Caco-2 (cell line): ENCODE measurements at regions not wholly inside any gene's neighbourhood (a gene's known extent, or its start where the extent isn't known, plus 50 kb on each side); places are given as distances from the start of the nearest gene placed in this dataset.

Experiments used
- BruUV-seq: library from RNA; stranded (reverse); fragments of 400-500 nt; replicated peaks from 2 replicates; lab custom pipeline; 2021; lab: Mats Ljungman, UMichigan
- CTCF ChIA-PET: fragments of 300-600 bp; sonication (Branson Sonifier 250); formaldehyde crosslinking; loops from one replicate; lab custom pipeline; 2022; ENCODE audit warnings: antibody characterized with exemption; lab: Charles Lee
- POLR2A ChIA-PET: fragments of 300-600 bp; sonication (Branson Sonifier 250); formaldehyde crosslinking; loops from one replicate; lab custom pipeline; 2022; ENCODE audit warnings: antibody characterized with exemption; lab: Charles Lee
- DNase-seq, 2 experiments: peaks; one replicate each; pipeline versions ENCODE4 v3.0.0 to v3.0.0-alpha.2; 2020 to 2022
- H3K27me3 ChIP-seq: replicated peaks from 2 replicates; pipeline ENCODE4 v1.6.0; 2011; ENCODE audit warnings: low read length; ENCODE audit not compliant: control insufficient read depth, insufficient read depth
- H3K36me3 ChIP-seq: 2 replicates; pipeline ENCODE4 v1.5.1; 2011; ENCODE audit warnings: low read length; ENCODE audit not compliant: control insufficient read depth, insufficient read depth
- H3K4me1 ChIP-seq: fragments of 250-450 bp; sonication (Bioruptor Pico); 2 replicates; pipeline ENCODE4 v1.5.1; 2020; ENCODE audit warnings: mild to moderate bottlenecking
- H3K4me3 ChIP-seq: 2 replicates; pipeline ENCODE4 v1.5.1; 2011; ENCODE audit warnings: low read depth, mild to moderate bottlenecking, control low read depth, low read length
- H3K9me3 ChIP-seq: fragments of 250-450 bp; sonication (Bioruptor Pico); 2 replicates; pipeline ENCODE4 v1.5.1; 2020; ENCODE audit warnings: mild to moderate bottlenecking, moderate library complexity
- H3K27ac Mint-ChIP-seq: one replicate; pipeline ENCODE4 v1.8.0; 2022; ENCODE audit warnings: mixed read lengths; ENCODE audit not compliant: unreplicated experiment
- H3K27me3 Mint-ChIP-seq: one replicate; pipeline ENCODE4 v1.8.0; 2022; ENCODE audit warnings: mixed read lengths; ENCODE audit not compliant: insufficient read depth, unreplicated experiment
- H3K36me3 Mint-ChIP-seq: one replicate; pipeline ENCODE4 v1.8.0; 2022; ENCODE audit warnings: mild to moderate bottlenecking, mixed read lengths; ENCODE audit not compliant: insufficient read depth, unreplicated experiment
- H3K4me1 Mint-ChIP-seq: one replicate; pipeline ENCODE4 v1.8.0; 2022; ENCODE audit warnings: low read depth, mixed read lengths; ENCODE audit not compliant: unreplicated experiment
- H3K4me3 Mint-ChIP-seq: one replicate; pipeline ENCODE4 v1.8.0; 2022; ENCODE audit warnings: mild to moderate bottlenecking, moderate library complexity, mixed read lengths; ENCODE audit not compliant: unreplicated experiment
- H3K9me3 Mint-ChIP-seq: one replicate; pipeline ENCODE4 v1.8.0; 2022; ENCODE audit warnings: mixed read lengths; ENCODE audit not compliant: unreplicated experiment
- CTCF ChIP-seq, 2 experiments: fragments of 200-600 bp in 1 of 2; IDR thresholded peaks; 1 replicate in 1 of 2; 2 replicates in 1 of 2; pipeline versions ENCODE4 v1.5.1 to v1.8.0; 2011 to 2022; ENCODE audit warnings: antibody characterized with exemption in 1 of 2, control low read depth in 1 of 2, inconsistent platforms in 1 of 2, low read depth in 1 of 2, low read length in 1 of 2, mild to moderate bottlenecking in 1 of 2, moderate library complexity in 1 of 2; ENCODE audit not compliant: insufficient read depth in 1 of 2, severe bottlenecking in 1 of 2, unreplicated experiment in 1 of 2
- intact Hi-C: fragments of 100-400 bp; cut with micrococcal nuclease; formaldehyde crosslinking; loops from one replicate; pipeline ENCODE4 v1.10.0; 2022; ENCODE audit not compliant: unreplicated experiment

GRCh38 chr9:26516773-26517343, 375.7 kb downstream of the CAAP1 start:
- no peak overlapping the region for H3K4me3 ChIP-seq
- Mint-ChIP-seq H3K36me3 (no peaks in the 10 kb centered on the region), H3K9me3 (no peaks in the 10 kb centered on the region), H3K27me3 (no peaks in the 10 kb centered on the region), H3K27ac (no peak overlapping the region), H3K4me3 (no peak overlapping the region), H3K4me1 (no peaks in the 10 kb centered on the region)
- ChIA-PET POLR2A (no interaction called here), CTCF (no interaction called here)
- H3K9me3 ChIP-seq, result no peaks in the 10 kb centered on the region
- no TSS peak for BruUV-seq
- H3K27me3 ChIP-seq, result no peaks in the 10 kb centered on the region
- intact Hi-C loops, result no loop called here
- H3K4me1 ChIP-seq, result no peaks in the 10 kb centered on the region
- no peaks in the 10 kb centered on the region for H3K36me3 ChIP-seq
- no peak for TF ChIP-seq CTCF (IDR thresholded peaks at IDR 0.05; ENCODE audit: insufficient read depth in 1 of 2, low read depth in 1 of 2, low read length in 1 of 2, severe bottlenecking in 1 of 2, unreplicated experiment in 1 of 2)
- DNase-seq, result no peak

GRCh38 chr9:26513730-26514129, 378.9 kb downstream of the CAAP1 start:
- no peak for DNase-seq
- no peaks in the 10 kb centered on the region for H3K27me3 Mint-ChIP-seq
- BruUV-seq, result no TSS peak
- Histone ChIP-seq H3K4me1 (no peaks in the 10 kb centered on the region), H3K4me3 (no peak overlapping the region), H3K9me3 (no peaks in the 10 kb centered on the region), H3K27me3 (no peaks in the 10 kb centered on the region), H3K36me3 (no peaks in the 10 kb centered on the region)
- H3K4me1 Mint-ChIP-seq, result no peaks in the 10 kb centered on the region
- no peak overlapping the region for H3K27ac Mint-ChIP-seq
- no peaks in the 10 kb centered on the region for H3K36me3 Mint-ChIP-seq
- POLR2A ChIA-PET, result no interaction called here
- H3K4me3 Mint-ChIP-seq, result no peak overlapping the region
- H3K9me3 Mint-ChIP-seq, result no peaks in the 10 kb centered on the region
- CTCF ChIA-PET, result no interaction called here
- TF ChIP-seq CTCF (IDR thresholded peaks at IDR 0.05; ENCODE audit: insufficient read depth in 1 of 2, low read depth in 1 of 2, low read length in 1 of 2, severe bottlenecking in 1 of 2, unreplicated experiment in 1 of 2), result no peak
- intact Hi-C loops, result no loop called here

GRCh38 chr9:26510137-26510536, 382.5 kb downstream of the CAAP1 start:
- DNase-seq, result no peak
- H3K4me3 Mint-ChIP-seq, result no peak overlapping the region
- ChIA-PET CTCF (no interaction called here), POLR2A (no interaction called here)
- H3K27ac Mint-ChIP-seq, result no peak overlapping the region
- no peaks in the 10 kb centered on the region for H3K4me1 Mint-ChIP-seq
- H3K9me3 Mint-ChIP-seq, result no peaks in the 10 kb centered on the region
- Histone ChIP-seq H3K4me1 (no peaks in the 10 kb centered on the region), H3K9me3 (no peaks in the 10 kb centered on the region), H3K4me3 (no peak overlapping the region), H3K27me3 (no peaks in the 10 kb centered on the region), H3K36me3 (no peaks in the 10 kb centered on the region)
- intact Hi-C loops, result no loop called here
- H3K36me3 Mint-ChIP-seq, result no peaks in the 10 kb centered on the region
- peaks cover 2% of the 10 kb centered on the region for H3K27me3 Mint-ChIP-seq
- BruUV-seq, result no TSS peak
- TF ChIP-seq CTCF (IDR thresholded peaks at IDR 0.05; ENCODE audit: insufficient read depth in 1 of 2, low read depth in 1 of 2, low read length in 1 of 2, severe bottlenecking in 1 of 2, unreplicated experiment in 1 of 2), result no peak
